ENCODE measurements at regions not wholly inside any gene's neighbourhood (a gene's known extent, or its start where the extent isn't known, plus 50 kb on each side); places are given as distances from the start of the nearest gene placed in this dataset.

DNA sequence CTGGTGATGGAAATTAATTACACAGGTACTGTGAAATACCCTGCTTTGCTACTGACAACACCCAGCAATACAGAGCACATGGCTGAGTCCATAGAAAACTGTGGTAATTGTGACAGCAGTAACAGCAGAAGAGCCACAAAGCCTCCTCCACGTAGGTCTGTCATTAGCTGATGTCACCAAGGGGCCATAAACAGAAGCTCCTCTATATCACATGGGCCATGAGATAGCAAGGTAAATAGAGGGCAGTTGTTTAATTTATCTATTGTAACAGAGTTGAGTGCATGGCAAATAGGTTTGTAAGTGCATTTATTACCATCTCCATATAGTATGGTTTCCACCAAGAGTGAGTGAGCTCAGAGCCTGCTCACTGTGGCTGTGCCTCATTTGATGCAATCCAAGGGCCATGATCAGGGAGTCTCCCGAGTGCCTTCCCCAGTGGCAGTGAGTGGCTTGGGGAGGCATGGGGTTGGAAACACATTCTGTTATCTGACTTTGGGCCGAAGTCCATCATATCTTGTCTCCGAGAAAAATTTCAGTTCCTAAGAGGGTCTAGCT, 281.2 kb downstream of the SKAP2 start:
- Histone ChIP-seq H3K27me3 (ENCODE audit: insufficient read depth, poor library complexity, severe bottlenecking) (peaks cover 4% of the 10 kb centered on the region), H3K27ac (replicated peaks) (no peak overlapping the region), H3K4me3 (replicated peaks; ENCODE audit: insufficient read depth, low read length) (no peak overlapping the region)
- TF ChIP-seq SPI1 (IDR thresholded peaks at IDR 0.05; ENCODE audit: borderline replicate concordance, low read depth) (no peak), GABPA (IDR thresholded peaks at IDR 0.05; ENCODE audit: low read depth) (no peak), POLR2AphosphoS5 (IDR thresholded peaks at IDR 0.05; ENCODE audit: low read depth) (no peak)
- TF ChIP-seq, protein P1, sequence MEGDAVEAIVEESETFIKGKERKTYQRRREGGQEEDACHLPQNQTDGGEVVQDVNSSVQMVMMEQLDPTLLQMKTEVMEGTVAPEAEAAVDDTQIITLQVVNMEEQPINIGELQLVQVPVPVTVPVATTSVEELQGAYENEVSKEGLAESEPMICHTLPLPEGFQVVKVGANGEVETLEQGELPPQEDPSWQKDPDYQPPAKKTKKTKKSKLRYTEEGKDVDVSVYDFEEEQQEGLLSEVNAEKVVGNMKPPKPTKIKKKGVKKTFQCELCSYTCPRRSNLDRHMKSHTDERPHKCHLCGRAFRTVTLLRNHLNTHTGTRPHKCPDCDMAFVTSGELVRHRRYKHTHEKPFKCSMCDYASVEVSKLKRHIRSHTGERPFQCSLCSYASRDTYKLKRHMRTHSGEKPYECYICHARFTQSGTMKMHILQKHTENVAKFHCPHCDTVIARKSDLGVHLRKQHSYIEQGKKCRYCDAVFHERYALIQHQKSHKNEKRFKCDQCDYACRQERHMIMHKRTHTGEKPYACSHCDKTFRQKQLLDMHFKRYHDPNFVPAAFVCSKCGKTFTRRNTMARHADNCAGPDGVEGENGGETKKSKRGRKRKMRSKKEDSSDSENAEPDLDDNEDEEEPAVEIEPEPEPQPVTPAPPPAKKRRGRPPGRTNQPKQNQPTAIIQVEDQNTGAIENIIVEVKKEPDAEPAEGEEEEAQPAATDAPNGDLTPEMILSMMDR (IDR thresholded peaks at IDR 0.05; ENCODE audit: insufficient read depth, low read length), result no peak
- TF ChIP-seq, protein P2, sequence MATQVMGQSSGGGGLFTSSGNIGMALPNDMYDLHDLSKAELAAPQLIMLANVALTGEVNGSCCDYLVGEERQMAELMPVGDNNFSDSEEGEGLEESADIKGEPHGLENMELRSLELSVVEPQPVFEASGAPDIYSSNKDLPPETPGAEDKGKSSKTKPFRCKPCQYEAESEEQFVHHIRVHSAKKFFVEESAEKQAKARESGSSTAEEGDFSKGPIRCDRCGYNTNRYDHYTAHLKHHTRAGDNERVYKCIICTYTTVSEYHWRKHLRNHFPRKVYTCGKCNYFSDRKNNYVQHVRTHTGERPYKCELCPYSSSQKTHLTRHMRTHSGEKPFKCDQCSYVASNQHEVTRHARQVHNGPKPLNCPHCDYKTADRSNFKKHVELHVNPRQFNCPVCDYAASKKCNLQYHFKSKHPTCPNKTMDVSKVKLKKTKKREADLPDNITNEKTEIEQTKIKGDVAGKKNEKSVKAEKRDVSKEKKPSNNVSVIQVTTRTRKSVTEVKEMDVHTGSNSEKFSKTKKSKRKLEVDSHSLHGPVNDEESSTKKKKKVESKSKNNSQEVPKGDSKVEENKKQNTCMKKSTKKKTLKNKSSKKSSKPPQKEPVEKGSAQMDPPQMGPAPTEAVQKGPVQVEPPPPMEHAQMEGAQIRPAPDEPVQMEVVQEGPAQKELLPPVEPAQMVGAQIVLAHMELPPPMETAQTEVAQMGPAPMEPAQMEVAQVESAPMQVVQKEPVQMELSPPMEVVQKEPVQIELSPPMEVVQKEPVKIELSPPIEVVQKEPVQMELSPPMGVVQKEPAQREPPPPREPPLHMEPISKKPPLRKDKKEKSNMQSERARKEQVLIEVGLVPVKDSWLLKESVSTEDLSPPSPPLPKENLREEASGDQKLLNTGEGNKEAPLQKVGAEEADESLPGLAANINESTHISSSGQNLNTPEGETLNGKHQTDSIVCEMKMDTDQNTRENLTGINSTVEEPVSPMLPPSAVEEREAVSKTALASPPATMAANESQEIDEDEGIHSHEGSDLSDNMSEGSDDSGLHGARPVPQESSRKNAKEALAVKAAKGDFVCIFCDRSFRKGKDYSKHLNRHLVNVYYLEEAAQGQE (IDR thresholded peaks at IDR 0.05; ENCODE audit: insufficient replicate concordance, low read depth), result no peak
- no peak for DNase-seq (ENCODE audit: low read depth in 1 of 2, low spot score in 1 of 2)

DNA sequence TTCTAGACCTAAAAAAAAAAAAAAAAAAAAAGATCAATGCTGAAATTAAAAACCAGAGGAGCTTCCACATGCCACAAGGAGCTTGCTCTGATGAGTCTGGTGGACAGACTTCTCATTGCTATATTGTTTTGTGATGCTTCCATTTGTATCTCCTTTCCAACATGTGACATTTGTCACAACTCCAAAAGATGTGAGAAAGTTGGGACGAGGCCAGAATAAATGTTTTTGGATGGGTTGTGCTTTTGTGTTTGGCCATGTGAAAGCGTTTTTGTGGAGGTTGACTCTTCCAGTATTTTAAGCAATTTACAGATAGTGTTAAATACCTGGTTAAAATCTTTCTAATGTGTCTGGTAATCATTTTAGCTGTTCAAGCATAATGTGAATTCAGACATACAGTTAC, 280.1 kb downstream of the SKAP2 start:
- peaks cover 8% of the 10 kb centered on the region for H3K27me3 ChIP-seq (ENCODE audit: insufficient read depth, poor library complexity, severe bottlenecking)
- no peak for DNase-seq (ENCODE audit: low read depth in 1 of 2, low spot score in 1 of 2)
- H3K27ac ChIP-seq (replicated peaks), result no peak overlapping the region
- no peak overlapping the region for H3K4me3 ChIP-seq (replicated peaks; ENCODE audit: insufficient read depth, low read length)
- TF ChIP-seq, protein P1 (IDR thresholded peaks at IDR 0.05; ENCODE audit: insufficient read depth, low read length), result no peak
- TF ChIP-seq POLR2AphosphoS5 (IDR thresholded peaks at IDR 0.05; ENCODE audit: low read depth) (no peak), SPI1 (IDR thresholded peaks at IDR 0.05; ENCODE audit: borderline replicate concordance, low read depth) (no peak)
- TF ChIP-seq, protein P2 (IDR thresholded peaks at IDR 0.05; ENCODE audit: insufficient replicate concordance, low read depth), result no peak

DNA sequence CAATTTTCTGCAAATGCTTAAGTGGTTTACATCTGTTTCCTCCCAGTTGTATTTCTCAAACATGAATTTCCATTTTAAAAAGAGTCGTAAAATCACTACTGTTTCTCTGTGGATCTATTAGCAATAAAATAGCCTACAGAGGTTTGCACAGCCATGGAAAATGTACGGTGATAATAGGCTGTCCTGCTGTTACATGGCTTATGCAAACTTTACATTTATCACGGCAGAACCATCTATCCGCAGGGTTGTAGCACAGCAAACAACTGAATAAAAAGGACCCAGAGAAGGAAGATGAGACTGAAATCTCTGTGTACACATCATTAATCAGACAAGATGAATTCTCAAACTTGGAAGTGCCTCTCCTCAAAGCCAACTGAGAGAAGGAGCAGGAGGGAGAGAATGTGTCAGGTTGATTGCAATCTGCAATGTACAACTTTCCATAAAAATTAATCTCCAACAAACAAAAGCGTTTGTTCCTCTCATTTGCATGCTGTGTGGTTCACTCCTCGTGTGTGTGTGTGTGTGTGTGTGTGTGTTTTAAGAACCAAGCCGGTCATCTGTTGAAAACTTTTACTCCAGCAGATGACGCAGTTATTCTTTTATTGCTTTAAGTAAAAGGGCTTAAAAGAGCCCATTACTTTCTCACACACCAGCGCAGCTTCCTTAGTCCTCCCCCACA, 279.3 kb downstream of the SKAP2 start:
- H3K4me3 ChIP-seq (replicated peaks; ENCODE audit: insufficient read depth, low read length), result no peak overlapping the region
- peaks cover 9% of the 10 kb centered on the region for H3K27me3 ChIP-seq (ENCODE audit: insufficient read depth, poor library complexity, severe bottlenecking)
- no peak for DNase-seq (ENCODE audit: low read depth in 1 of 2, low spot score in 1 of 2)
- H3K27ac ChIP-seq (replicated peaks), result no peak overlapping the region
- TF ChIP-seq SPI1 (IDR thresholded peaks at IDR 0.05; ENCODE audit: borderline replicate concordance, low read depth), result no peak
- TF ChIP-seq GABPA (IDR thresholded peaks at IDR 0.05; ENCODE audit: low read depth), result no peak
- TF ChIP-seq POLR2AphosphoS5 (IDR thresholded peaks at IDR 0.05; ENCODE audit: low read depth), result no peak
- TF ChIP-seq, protein P1 (IDR thresholded peaks at IDR 0.05; ENCODE audit: insufficient read depth, low read length), result no peak
- TF ChIP-seq, protein P2 (IDR thresholded peaks at IDR 0.05; ENCODE audit: insufficient replicate concordance, low read depth), result no peak

Measured in HL-60 (cell line).